ENCODE measurements at regions not wholly inside any gene's neighbourhood (a gene's known extent, or its start where the extent isn't known, plus 50 kb on each side); places are given as distances from the start of the nearest gene placed in this dataset.
"Not testable (repeated sequence)": the region's sequence is repeated elsewhere in the genome, so short reads cannot be mapped to it uniquely, and the experiment has no call there.

DNA sequence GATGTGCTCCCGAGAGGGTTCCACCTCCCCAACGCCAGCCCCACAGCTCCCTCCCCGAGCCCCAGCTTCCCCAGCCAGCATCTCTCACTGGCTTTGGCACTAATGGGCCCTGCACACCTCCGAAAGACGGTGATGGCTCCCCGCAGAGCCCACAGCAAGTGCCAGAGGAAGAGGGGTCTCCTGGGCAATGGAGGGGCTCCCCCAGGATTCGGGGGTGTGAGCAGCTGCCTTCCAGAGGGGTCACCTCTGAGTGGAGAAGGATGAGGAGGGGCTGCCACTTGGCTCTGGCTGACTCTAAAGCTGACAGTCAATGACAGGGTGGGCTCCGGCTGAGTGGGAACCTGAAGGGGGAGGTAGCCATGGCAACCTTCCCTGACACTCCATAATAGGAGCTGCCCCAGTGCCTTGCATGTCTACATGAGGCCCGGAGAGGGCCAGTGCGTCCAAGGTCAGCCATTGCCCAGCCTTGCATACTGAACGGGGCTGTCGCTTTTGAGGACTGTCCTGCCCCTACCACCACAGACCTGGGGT lies 98.6 kb upstream of the SYT13 start:
- H3K4me1 Mint-ChIP-seq = peaks cover 0 to 4% (median 0%) of the 10 kb centered on the region in 3 donors
- no peak for DNase-seq
- H3K9me3 Mint-ChIP-seq = peaks cover 0 to 2% (median 0%) of the 10 kb centered on the region in 7 donors
- no peaks in the 10 kb centered on the region for H3K36me3 Mint-ChIP-seq
- ATAC-seq (ENCODE audit: low read depth in 2 of 2) = no peak
- H3K27me3 Mint-ChIP-seq = peaks cover 39 to 70% (median 60%) of the 10 kb centered on the region in 3 donors
- H3K4me3 Mint-ChIP-seq = no peak overlapping the region
- no peak overlapping the region for H3K27ac Mint-ChIP-seq

DNA sequence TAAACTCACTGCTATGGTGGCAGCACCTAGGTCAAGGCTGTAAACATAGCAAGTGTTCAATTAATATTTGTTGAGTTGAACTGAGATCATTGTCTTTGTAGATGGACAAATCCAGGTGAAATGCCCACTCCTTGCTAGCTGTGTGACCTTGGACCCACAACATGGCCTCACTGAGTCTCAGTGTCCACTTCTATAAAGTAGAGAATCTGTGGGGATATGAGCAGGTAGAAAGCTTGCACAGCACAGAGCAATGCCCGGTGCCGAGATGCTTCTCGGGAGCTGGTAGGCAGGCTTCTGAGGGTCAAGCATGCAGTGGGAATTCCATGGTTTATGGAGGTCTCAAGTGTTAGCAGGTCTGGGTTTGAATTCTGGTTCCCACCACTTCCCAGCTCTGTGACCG lies 97.9 kb upstream of the SYT13 start:
- Mint-ChIP-seq H3K4me1 (peaks cover 0 to 4% (median 0%) of the 10 kb centered on the region in 3 donors), H3K27me3 (peaks cover 38 to 70% (median 61%) of the 10 kb centered on the region in 3 donors), H3K9me3 (peaks cover 0 to 2% (median 0%) of the 10 kb centered on the region in 7 donors), H3K4me3 (peak overlapping the region in 1 of 8 donors; percentile 63), H3K27ac (no peak overlapping the region), H3K36me3 (no peaks in the 10 kb centered on the region)
- ATAC-seq (ENCODE audit: low read depth in 2 of 2) = no peak
- DNase-seq = no peak

DNA sequence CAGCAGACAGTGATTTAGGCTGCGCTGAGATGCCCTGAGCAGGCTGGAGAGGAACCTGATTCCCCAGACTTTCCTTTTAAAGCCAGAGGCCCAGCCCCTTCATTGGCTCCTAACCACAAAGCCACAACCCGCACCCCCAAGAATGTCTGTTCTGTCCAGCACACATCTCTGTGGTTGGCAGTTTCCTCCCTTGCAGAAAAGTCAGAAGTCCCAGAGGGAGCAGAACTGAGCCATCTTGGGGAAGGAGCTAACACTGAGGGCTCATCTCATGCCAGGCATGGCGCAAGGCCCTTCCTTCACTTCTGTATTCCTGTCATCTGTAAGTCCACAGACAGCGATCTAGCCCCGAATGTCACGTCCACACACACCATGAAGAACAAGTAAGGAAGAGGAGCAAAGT lies 97.1 kb upstream of the SYT13 start:
- no peak overlapping the region for H3K4me3 Mint-ChIP-seq
- H3K4me1 Mint-ChIP-seq = peaks cover 0 to 4% (median 0%) of the 10 kb centered on the region in 3 donors
- peaks cover 37 to 62% (median 56%) of the 10 kb centered on the region in 3 donors for H3K27me3 Mint-ChIP-seq
- ATAC-seq (ENCODE audit: low read depth in 2 of 2) (no peak), DNase-seq (no peak)
- peaks cover 0 to 2% (median 0%) of the 10 kb centered on the region in 7 donors for H3K9me3 Mint-ChIP-seq
- H3K27ac Mint-ChIP-seq = peak overlapping the region in 1 of 6 donors; percentile 18
- no peaks in the 10 kb centered on the region for H3K36me3 Mint-ChIP-seq

DNA sequence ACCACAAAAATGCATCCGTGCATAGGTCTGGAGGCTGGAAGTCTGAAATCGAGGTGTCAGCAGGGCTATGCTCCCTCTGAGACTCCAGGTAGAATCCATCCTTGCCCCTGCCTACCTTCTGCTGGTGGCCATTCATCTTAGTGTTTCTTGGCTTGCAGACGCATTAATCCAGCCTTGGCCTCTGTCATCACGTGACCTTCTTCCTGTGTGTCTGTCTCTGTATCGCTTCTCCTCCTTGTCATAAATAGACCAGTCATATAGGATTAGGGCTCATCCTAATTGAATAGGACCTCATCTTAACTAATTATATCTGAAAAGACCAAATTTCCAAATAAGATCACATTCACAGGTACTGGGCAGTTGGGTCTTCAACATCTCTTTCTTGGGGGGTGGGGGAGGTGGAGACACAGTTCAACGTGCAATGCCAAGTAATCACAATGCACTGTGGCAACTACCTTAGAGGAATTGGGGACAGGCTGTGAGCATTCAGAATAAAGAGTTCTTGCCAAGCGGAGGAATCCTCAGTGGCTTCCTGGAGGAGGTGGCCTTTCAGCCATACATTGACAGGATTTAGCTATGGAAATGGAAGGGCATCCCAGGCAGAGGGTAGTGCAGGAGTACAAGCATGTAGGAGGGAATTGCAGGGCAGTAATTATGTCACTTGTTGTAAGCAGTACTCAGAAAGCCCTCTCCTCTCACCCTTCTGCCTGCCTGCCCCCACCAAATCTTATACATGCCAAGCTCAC lies 96.2 kb upstream of the SYT13 start:
- H3K9me3 Mint-ChIP-seq = no peaks in the 10 kb centered on the region
- ATAC-seq (ENCODE audit: low read depth in 2 of 2) (no peak), DNase-seq (no peak)
- peaks cover 34 to 55% (median 53%) of the 10 kb centered on the region in 3 donors for H3K27me3 Mint-ChIP-seq
- peak overlapping the region in 1 of 8 donors; percentile 44 for H3K4me3 Mint-ChIP-seq
- H3K36me3 Mint-ChIP-seq = no peaks in the 10 kb centered on the region
- H3K4me1 Mint-ChIP-seq = peaks cover 0 to 4% (median 0%) of the 10 kb centered on the region in 3 donors
- H3K27ac Mint-ChIP-seq = no peak overlapping the region

DNA sequence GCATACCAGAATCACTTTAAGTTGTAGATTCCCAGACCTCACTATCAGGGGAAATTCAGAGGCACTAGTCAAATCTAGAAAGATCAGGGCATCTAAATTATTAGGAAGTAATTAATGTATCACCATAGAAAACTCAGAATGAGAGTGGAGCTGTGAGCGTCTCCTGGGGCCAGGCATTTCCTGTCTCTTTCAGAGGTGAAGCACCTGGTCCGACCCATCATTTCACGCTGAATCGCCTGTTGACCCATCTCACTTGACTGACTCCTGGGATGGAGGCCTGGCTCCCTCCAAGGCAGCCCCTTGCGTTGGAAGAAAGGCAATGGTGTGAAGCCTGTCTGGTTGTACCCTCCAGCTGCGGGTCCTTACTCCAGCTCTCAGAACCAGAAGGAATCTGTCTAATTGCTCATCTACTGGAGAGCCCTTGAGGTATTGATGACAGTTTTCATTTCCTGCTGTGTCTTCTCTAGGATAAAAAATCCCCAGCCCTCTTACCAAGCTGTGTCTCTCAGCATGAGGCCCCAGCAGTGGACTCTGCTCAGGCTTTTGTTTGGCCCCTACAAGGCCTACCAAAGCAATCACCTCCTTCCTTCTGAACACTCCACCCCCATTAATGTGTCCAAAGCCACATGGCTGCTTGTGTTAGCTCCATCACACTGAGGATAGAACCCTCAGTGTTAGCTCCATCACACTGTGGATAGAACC lies 93.2 kb upstream of the SYT13 start:
- Mint-ChIP-seq H3K4me1 (peaks cover 10 to 13% (median 11%) of the 10 kb centered on the region in 3 donors), H3K36me3 (no peaks in the 10 kb centered on the region), H3K27me3 (peaks cover 47 to 80% (median 71%) of the 10 kb centered on the region in 3 donors), H3K9me3 (no peaks in the 10 kb centered on the region), H3K4me3 (no peak overlapping the region), H3K27ac (no peak overlapping the region)
- ATAC-seq (ENCODE audit: low read depth in 2 of 2) (no peak), DNase-seq (no peak)

DNA sequence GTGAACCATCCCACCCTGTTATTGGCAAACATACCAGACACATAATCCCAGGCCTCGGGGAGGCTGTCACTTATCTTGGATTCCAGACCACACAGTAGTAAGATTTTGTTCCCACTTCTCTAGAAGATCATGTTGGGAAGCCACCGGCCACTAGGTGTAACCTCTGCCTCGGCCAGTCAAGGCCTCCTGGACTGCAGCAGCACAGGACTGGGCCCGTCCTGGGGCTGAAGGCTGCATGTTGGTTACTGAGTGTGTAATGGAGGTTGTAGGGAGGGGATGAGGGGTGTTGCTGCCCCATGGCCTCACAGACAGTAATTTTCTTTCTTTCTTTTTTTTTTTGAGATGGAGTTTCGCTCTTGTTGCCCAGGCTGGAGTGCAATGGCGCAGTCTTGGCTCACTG lies 92.4 kb upstream of the SYT13 start:
- DNase-seq (no peak), ATAC-seq (ENCODE audit: low read depth in 2 of 2) (no peak)
- no peak overlapping the region for H3K4me3 Mint-ChIP-seq
- no peaks in the 10 kb centered on the region for H3K9me3 Mint-ChIP-seq
- H3K4me1 Mint-ChIP-seq = peaks cover 11 to 13% (median 11%) of the 10 kb centered on the region in 3 donors
- H3K27ac Mint-ChIP-seq = no peak overlapping the region
- peaks cover 49 to 77% (median 66%) of the 10 kb centered on the region in 3 donors for H3K27me3 Mint-ChIP-seq
- no peaks in the 10 kb centered on the region for H3K36me3 Mint-ChIP-seq

DNA sequence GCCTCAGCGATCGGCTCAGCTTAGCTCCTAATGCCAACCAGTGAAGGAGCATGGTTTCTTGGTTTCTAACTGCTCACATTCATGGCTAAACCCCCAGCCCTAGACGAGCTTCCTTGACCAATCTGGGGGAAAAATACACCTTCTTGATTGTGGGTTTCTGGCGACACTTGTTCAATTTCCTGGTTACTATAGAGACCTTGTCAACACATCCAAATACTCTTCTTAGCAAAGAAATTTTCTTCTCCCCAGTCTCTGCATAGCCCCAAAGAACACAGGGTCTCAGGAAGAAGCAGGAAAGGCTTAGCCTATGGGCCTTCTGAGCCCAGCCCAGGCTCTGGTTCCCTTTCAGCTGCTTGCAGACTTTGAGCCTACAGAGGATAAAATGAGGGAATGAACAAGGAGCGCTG lies 88.5 kb upstream of the SYT13 start:
- no peaks in the 10 kb centered on the region for H3K9me3 Mint-ChIP-seq
- no peaks in the 10 kb centered on the region for H3K36me3 Mint-ChIP-seq
- H3K4me3 Mint-ChIP-seq = no peak overlapping the region
- peaks cover 56 to 78% (median 66%) of the 10 kb centered on the region in 3 donors for H3K27me3 Mint-ChIP-seq
- ATAC-seq (ENCODE audit: low read depth in 2 of 2) (peak; percentile 55 to 60), DNase-seq (no peak)
- H3K4me1 Mint-ChIP-seq = peaks cover 20 to 24% (median 23%) of the 10 kb centered on the region in 3 donors
- H3K27ac Mint-ChIP-seq = peak overlapping the region in 4 of 6 donors; percentile 31 to 74 (median 50)

DNA sequence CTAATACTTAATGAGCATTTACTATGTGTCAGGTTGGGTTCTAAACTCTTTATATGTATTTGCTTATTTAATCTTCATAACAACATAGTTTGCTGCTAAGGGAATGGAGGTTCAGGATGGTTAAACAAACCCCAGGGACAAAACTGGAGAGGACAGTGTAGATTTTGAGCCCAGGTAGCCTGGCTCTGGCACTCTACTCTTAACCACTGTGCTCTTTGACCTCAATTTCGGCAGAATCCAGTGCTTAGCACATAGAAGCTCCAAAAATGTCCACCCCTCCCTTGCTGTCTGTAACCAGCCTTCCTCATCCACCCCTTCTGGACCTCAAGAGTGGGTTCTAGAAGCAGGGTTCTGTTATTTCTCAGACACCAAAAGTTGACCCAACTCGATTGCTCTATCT lies 88.0 kb upstream of the SYT13 start:
- ATAC-seq (ENCODE audit: low read depth in 2 of 2) (peak in 1 of 2 donors; percentile 10), DNase-seq (no peak)
- Mint-ChIP-seq H3K9me3 (no peaks in the 10 kb centered on the region), H3K36me3 (no peaks in the 10 kb centered on the region), H3K27ac (peak overlapping the region in 3 of 6 donors; percentile 17 to 74 (median 33)), H3K27me3 (peaks cover 55 to 80% (median 66%) of the 10 kb centered on the region in 3 donors), H3K4me3 (no peak overlapping the region), H3K4me1 (peaks cover 20 to 24% (median 23%) of the 10 kb centered on the region in 3 donors)

DNA sequence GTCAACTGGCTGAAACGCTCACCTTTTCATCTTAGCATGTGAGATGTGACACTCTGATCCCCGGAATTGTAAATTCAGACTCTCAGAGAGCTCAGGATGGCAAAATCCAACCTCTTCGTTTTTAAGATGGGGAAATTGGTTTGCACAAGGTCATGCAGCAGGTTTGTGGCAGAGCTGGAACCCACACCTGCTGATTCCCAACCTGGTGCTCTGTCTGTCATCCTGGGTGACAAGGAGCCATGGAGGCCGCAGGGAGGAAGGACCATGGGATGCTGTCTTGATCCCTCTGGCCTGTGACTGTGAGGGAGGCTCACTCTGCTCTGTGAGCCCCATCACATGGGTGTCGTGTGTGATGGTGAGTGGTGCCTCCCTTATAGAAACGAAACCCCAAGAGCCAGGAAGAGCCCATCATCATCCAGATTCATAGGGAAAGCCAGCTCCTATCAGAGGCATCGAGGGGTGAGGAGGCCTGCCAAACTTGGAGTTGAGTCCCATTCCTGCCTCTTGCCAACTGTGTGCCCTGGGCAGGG lies 87.4 kb upstream of the SYT13 start:
- H3K4me3 Mint-ChIP-seq = no peak overlapping the region
- DNase-seq (no peak), ATAC-seq (ENCODE audit: low read depth in 2 of 2) (no peak)
- H3K4me1 Mint-ChIP-seq = peaks cover 20 to 24% (median 23%) of the 10 kb centered on the region in 3 donors
- H3K27me3 Mint-ChIP-seq = peaks cover 55 to 84% (median 72%) of the 10 kb centered on the region in 3 donors
- no peaks in the 10 kb centered on the region for H3K9me3 Mint-ChIP-seq
- H3K27ac Mint-ChIP-seq = peak overlapping the region in 2 of 6 donors; percentile 45 to 74
- H3K36me3 Mint-ChIP-seq = no peaks in the 10 kb centered on the region

DNA sequence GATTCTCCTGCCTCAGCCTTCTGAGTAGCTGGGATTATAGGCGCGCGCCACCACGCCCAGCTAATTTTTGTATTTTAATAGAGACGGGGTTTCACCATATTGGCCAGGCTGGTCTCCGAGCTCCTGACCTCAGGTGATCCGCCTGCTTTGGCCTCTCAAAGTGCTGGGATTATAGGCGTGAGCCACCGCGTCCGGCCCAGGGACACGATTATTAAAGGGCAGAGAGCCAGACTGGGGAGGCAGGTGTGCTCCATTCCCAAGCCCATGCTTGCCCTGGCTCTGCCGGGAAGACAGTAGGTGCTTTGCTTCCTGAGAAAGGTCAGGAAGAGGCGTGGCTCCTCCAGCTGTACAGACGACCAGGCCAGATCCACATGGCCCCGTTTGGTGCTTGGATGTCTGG lies 86.3 kb upstream of the SYT13 start:
- not testable (repeated sequence) for H3K9me3 Mint-ChIP-seq; H3K4me3 Mint-ChIP-seq; H3K36me3 Mint-ChIP-seq; H3K27ac Mint-ChIP-seq; DNase-seq; ATAC-seq (ENCODE audit: low read depth in 2 of 2)
- Mint-ChIP-seq H3K4me1 (peaks cover 20 to 24% (median 23%) of the 10 kb centered on the region in 3 donors), H3K27me3 (peaks cover 57 to 88% (median 82%) of the 10 kb centered on the region in 3 donors)

DNA sequence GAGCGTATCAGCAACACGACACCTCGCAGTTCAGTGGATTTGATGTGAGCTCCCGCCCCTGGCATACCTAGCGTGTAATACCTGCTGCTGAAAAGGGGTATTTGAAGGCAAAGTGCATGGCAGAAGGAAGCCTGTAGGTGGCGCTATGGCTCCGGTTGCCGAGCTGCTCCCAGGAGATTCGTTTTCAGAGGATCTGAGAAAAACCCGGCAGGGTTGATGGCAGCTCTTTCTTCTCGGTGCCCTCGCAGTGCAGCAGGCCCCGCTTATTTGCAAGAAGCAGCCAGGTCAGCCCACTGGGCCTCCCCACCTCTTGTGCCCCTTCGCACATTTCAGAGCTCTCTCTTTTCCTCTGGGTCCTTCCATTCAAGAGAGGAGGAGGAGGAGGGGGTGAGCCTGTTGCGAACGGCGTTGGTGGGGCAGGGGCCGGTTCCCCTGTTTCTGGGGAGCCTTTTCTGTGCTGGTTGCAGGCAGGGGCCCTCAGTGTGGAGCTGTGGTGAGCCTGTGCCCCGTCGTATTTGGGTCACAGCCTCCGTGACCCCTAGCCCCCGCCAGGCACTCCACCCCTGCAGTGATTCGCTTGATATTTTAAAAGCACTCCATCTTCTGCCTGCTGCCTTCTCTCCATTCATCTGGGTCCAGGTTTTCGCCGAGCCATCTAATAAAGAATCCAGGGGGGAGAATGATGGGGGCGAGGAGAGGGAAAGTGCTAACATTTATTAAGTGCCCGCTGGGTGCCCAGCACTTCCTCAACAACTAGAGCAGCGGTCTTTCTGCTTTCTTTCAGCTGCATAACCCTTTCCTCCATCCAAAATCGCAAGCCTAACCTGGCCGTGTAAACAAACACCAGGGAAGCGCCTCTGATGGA lies 85.3 kb upstream of the SYT13 start:
- DNase-seq (peak; percentile 29), ATAC-seq (ENCODE audit: low read depth in 2 of 2) (peak; percentile 37 to 57)
- H3K27ac Mint-ChIP-seq = peak overlapping the region in 1 of 6 donors; percentile 31
- H3K27me3 Mint-ChIP-seq = peaks cover 59 to 85% (median 79%) of the 10 kb centered on the region in 3 donors
- peaks cover 20 to 24% (median 23%) of the 10 kb centered on the region in 3 donors for H3K4me1 Mint-ChIP-seq
- peaks cover 0 to 8% of the 10 kb centered on the region in 2 donors for H3K36me3 Mint-ChIP-seq
- H3K9me3 Mint-ChIP-seq = no peaks in the 10 kb centered on the region
- H3K4me3 Mint-ChIP-seq = peak overlapping the region in 6 of 8 donors; percentile 35 to 83 (median 57)

DNA sequence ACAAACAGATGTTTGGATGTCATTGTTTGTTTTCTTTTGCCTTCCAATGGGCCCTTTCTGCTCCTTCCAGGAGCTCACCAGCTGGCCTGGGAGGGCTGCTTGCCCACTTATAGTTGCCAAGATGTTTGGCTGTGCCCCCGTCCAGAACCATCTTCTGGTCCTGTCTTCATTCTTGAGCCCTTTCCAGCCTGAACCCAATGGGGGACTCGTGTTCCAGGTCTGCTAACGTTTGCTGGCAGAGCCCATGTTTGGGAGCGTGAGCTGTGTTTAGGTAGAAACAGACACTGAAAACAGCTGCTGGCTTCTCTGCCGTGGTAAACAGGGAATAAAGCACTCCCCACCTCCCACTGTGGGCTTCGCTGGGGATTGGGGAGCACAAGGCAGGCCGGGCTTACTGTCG lies 83.2 kb upstream of the SYT13 start:
- no peak for ATAC-seq (ENCODE audit: low read depth in 2 of 2)
- H3K27ac Mint-ChIP-seq = peak overlapping the region in 1 of 6 donors; percentile 47
- peaks cover 65 to 84% (median 77%) of the 10 kb centered on the region in 3 donors for H3K27me3 Mint-ChIP-seq

More for the DNA sequence above, 83.2 kb upstream of the SYT13 start:
- peaks cover 11 to 13% (median 12%) of the 10 kb centered on the region in 3 donors for H3K4me1 Mint-ChIP-seq
- H3K4me3 Mint-ChIP-seq = peak overlapping the region in 1 of 8 donors; percentile 77
- no peaks in the 10 kb centered on the region for H3K9me3 Mint-ChIP-seq
- no peak for DNase-seq
- peaks cover 0 to 8% of the 10 kb centered on the region in 2 donors for H3K36me3 Mint-ChIP-seq

All from naive B cell (primary cell).